WTC11 (cell line): ENCODE measurements at regions not wholly inside any gene's neighbourhood (a gene's known extent, or its start where the extent isn't known, plus 50 kb on each side); places are given as distances from the start of the nearest gene placed in this dataset.

ENCODE experiments used
- ATAC-seq: fragments of 200-7000 bp; cut with Tn5 transposase; 2 replicates; pipeline ENCODE4 v1.10.0; 2021; ENCODE audit warnings: mild to moderate bottlenecking, moderate library complexity
- CTCF ChIA-PET: fragments of 300-600 bp; sonication (Branson Sonifier 250); formaldehyde crosslinking; loops from one replicate; lab custom pipeline; 2021; ENCODE audit warnings: antibody characterized with exemption; lab: Charles Lee
- POLR2A ChIA-PET: fragments of 350-600 bp; sonication (Branson Sonifier 250); formaldehyde crosslinking; loops from one replicate; lab custom pipeline; 2021; ENCODE audit warnings: antibody characterized with exemption; lab: Charles Lee
- DNase-seq: peaks from one replicate; pipeline ENCODE4 v3.0.0; 2021; ENCODE audit warnings: low spot score
- H3K27ac Mint-ChIP-seq: 2 replicates; pipeline ENCODE4 v1.8.0; 2021; ENCODE audit warnings: mixed read lengths
- H3K27me3 Mint-ChIP-seq: 2 replicates; pipeline ENCODE4 v1.8.0; 2021; ENCODE audit warnings: low read depth, mild to moderate bottlenecking, moderate library complexity, mixed read lengths
- H3K36me3 Mint-ChIP-seq: 2 replicates; pipeline ENCODE4 v1.8.0; 2021; ENCODE audit warnings: mixed read lengths
- H3K4me1 Mint-ChIP-seq: 2 replicates; pipeline ENCODE4 v1.8.0; 2022; ENCODE audit warnings: mixed read lengths
- H3K4me3 Mint-ChIP-seq: 2 replicates; pipeline ENCODE4 v1.8.0; 2021; ENCODE audit warnings: mild to moderate bottlenecking, moderate library complexity, mixed read lengths
- H3K9me3 Mint-ChIP-seq: 2 replicates; pipeline ENCODE4 v1.8.0; 2021; ENCODE audit warnings: mixed read lengths
- ELF4 ChIP-seq: sonication (generic); formaldehyde crosslinking; IDR thresholded peaks from 2 replicates; pipeline ENCODE4 v1.8.1; 2022; ENCODE audit warnings: low read depth, mild to moderate bottlenecking, moderate library complexity, missing genetic modification reagents
- ESRRA ChIP-seq: sonication (generic); formaldehyde crosslinking; IDR thresholded peaks from 2 replicates; pipeline ENCODE4 v1.8.1; 2022; ENCODE audit warnings: mild to moderate bottlenecking, missing genetic modification reagents, borderline replicate concordance
- JAZF1 ChIP-seq: fragments of 250-450 bp; sonication (Bioruptor Pico); IDR thresholded peaks from 2 replicates; pipeline ENCODE4 v1.9.0; 2021; ENCODE audit warnings: moderate library complexity, mild to moderate bottlenecking, inconsistent platforms
- MXD4 ChIP-seq: fragments of 250-450 bp; sonication (Bioruptor Pico); IDR thresholded peaks from 2 replicates; pipeline ENCODE4 v1.8.0; 2021; ENCODE audit warnings: mild to moderate bottlenecking, moderate library complexity, borderline replicate concordance
- MYBL2 ChIP-seq: sonication (generic); formaldehyde crosslinking; IDR thresholded peaks from 2 replicates; pipeline ENCODE4 v1.8.1; 2023; ENCODE audit warnings: mild to moderate bottlenecking, moderate library complexity, missing genetic modification reagents
- NFYB ChIP-seq: sonication (generic); formaldehyde crosslinking; conservative IDR thresholded peaks from 2 replicates; pipeline ENCODE4 v1.8.0; 2022; ENCODE audit warnings: low read depth, missing genetic modification reagents
- NR2C2 ChIP-seq: sonication (generic); formaldehyde crosslinking; IDR thresholded peaks from 2 replicates; pipeline ENCODE4 v1.8.0; 2022; ENCODE audit warnings: mild to moderate bottlenecking, missing genetic modification reagents
- OVOL2 ChIP-seq: fragments of 250-450 bp; sonication (Bioruptor Pico); IDR thresholded peaks from 2 replicates; pipeline ENCODE4 v1.9.0; 2021; ENCODE audit warnings: mild to moderate bottlenecking, borderline replicate concordance
- PRRX2 ChIP-seq: fragments of 250-450 bp; sonication (Bioruptor Pico); IDR thresholded peaks from 2 replicates; pipeline ENCODE4 v1.8.0; 2021; ENCODE audit warnings: mild to moderate bottlenecking
- RELA ChIP-seq: sonication (generic); formaldehyde crosslinking; IDR thresholded peaks from 2 replicates; pipeline ENCODE4 v1.8.1; 2022; ENCODE audit warnings: missing genetic modification reagents, mild to moderate bottlenecking, borderline replicate concordance
- SMAD4 ChIP-seq: sonication (generic); formaldehyde crosslinking; IDR thresholded peaks from 2 replicates; pipeline ENCODE4 v1.8.0; 2022; ENCODE audit warnings: mild to moderate bottlenecking, missing genetic modification reagents
- TCF7 ChIP-seq: sonication (generic); formaldehyde crosslinking; IDR thresholded peaks from 2 replicates; pipeline ENCODE4 v1.8.0; 2022; ENCODE audit warnings: mild to moderate bottlenecking, low read depth, missing genetic modification reagents, moderate library complexity
- TEAD1 ChIP-seq: sonication (generic); formaldehyde crosslinking; IDR thresholded peaks from 2 replicates; pipeline ENCODE4 v1.8.0; 2022; ENCODE audit warnings: mild to moderate bottlenecking, missing genetic modification reagents
- TP53 ChIP-seq: sonication (generic); formaldehyde crosslinking; IDR thresholded peaks from 2 replicates; pipeline ENCODE4 v1.8.1; 2023; ENCODE audit warnings: mild to moderate bottlenecking, missing genetic modification reagents
- ZNF232 ChIP-seq: sonication (generic); formaldehyde crosslinking; IDR thresholded peaks from 2 replicates; pipeline ENCODE4 v1.8.0; 2022; ENCODE audit warnings: mild to moderate bottlenecking, missing genetic modification reagents
- ZNF263 ChIP-seq: sonication (generic); formaldehyde crosslinking; IDR thresholded peaks from 2 replicates; pipeline ENCODE4 v1.8.1; 2022; ENCODE audit warnings: low read depth, mild to moderate bottlenecking, moderate library complexity, missing genetic modification reagents
- ZNF396 ChIP-seq: fragments of 250-450 bp; sonication (Bioruptor Pico); IDR thresholded peaks from 2 replicates; pipeline ENCODE4 v1.8.0; 2021; ENCODE audit warnings: mild to moderate bottlenecking, moderate library complexity, borderline replicate concordance
- ZNF416 ChIP-seq: fragments of 250-450 bp; sonication (Bioruptor Pico); IDR thresholded peaks from 2 replicates; pipeline ENCODE4 v1.9.0; 2021; ENCODE audit warnings: mild to moderate bottlenecking, inconsistent platforms
- ZNF671 ChIP-seq: fragments of 250-450 bp; sonication (Bioruptor Pico); IDR thresholded peaks from 2 replicates; pipeline ENCODE4 v1.8.0; 2021; ENCODE audit warnings: mild to moderate bottlenecking
- TF ChIP-seq, protein P1 (sequence below): sonication (generic); formaldehyde crosslinking; IDR thresholded peaks from 2 replicates; pipeline ENCODE4 v1.8.1; 2023; ENCODE audit warnings: mild to moderate bottlenecking, missing genetic modification reagents, moderate library complexity
- TF ChIP-seq, protein P2 (sequence below): fragments of 250-450 bp; sonication (Bioruptor Pico); IDR thresholded peaks from 2 replicates; pipeline ENCODE4 v2.1.2; 2022; ENCODE audit warnings: mild to moderate bottlenecking, moderate library complexity
- TF ChIP-seq, protein P3 (sequence below): fragments of 250-450 bp; sonication (Bioruptor Pico); IDR thresholded peaks from 2 replicates; pipeline ENCODE4 v1.9.0; 2021; ENCODE audit warnings: mild to moderate bottlenecking, borderline replicate concordance
- TF ChIP-seq, protein P4 (sequence below): sonication (generic); formaldehyde crosslinking; conservative IDR thresholded peaks from 2 replicates; pipeline ENCODE4 v1.8.1; 2022; ENCODE audit warnings: mild to moderate bottlenecking, missing genetic modification reagents
- TF ChIP-seq, protein P5 (sequence below): fragments of 250-450 bp; sonication (Bioruptor Pico); IDR thresholded peaks from 2 replicates; pipeline ENCODE4 v1.9.0; 2021; ENCODE audit warnings: moderate library complexity, mild to moderate bottlenecking, inconsistent platforms, borderline replicate concordance
- TF ChIP-seq, protein P6 (sequence below): sonication (generic); formaldehyde crosslinking; IDR thresholded peaks from 2 replicates; pipeline ENCODE4 v1.8.0; 2023; ENCODE audit warnings: missing genetic modification reagents
- TF ChIP-seq, protein P7 (sequence below): sonication (generic); formaldehyde crosslinking; IDR thresholded peaks from 2 replicates; pipeline ENCODE4 v1.8.0; 2023; ENCODE audit warnings: mild to moderate bottlenecking, missing genetic modification reagents

DNA sequence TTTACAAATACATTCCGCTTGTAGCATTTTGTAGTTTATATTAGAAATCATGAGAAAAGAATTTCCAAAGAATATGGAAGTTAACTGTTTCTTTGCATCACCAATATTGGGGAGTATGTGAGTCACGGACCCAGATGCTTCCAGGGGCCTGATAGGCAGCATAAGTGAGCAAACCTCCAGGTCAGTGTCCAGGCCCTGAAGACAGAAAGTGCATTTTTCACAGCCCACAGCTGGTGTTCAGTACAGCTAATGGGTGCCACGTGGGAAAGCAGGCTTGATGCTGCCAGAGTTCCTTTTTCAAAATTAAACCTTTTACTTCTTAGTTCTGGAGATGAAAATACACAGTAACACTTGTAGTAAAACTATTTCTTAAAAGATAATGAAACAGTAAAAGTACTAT, 454.4 kb upstream of the ACTBL2 start:
- Mint-ChIP-seq H3K36me3 (peaks cover 4% of the 10 kb centered on the region; the same call in 1 of the 2 replicates), H3K27ac (no peak overlapping the region), H3K9me3 (peaks cover 6% of the 10 kb centered on the region), H3K4me1 (no peaks in the 10 kb centered on the region), H3K27me3 (no peaks in the 10 kb centered on the region), H3K4me3 (no peak overlapping the region)
- no peak for ATAC-seq
- ChIA-PET POLR2A (no interaction called here), CTCF (no interaction called here)
- TF ChIP-seq, protein P1, sequence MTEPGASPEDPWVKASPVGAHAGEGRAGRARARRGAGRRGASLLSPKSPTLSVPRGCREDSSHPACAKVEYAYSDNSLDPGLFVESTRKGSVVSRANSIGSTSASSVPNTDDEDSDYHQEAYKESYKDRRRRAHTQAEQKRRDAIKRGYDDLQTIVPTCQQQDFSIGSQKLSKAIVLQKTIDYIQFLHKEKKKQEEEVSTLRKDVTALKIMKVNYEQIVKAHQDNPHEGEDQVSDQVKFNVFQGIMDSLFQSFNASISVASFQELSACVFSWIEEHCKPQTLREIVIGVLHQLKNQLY (CRISPR knock-in tag): no peak
- no peak for TF ChIP-seq NFYB (CRISPR knock-in tag)
- no peak for TF ChIP-seq MYBL2
- TF ChIP-seq NR2C2 (CRISPR knock-in tag): no peak
- no peak for TF ChIP-seq RELA
- TF ChIP-seq, protein P2, sequence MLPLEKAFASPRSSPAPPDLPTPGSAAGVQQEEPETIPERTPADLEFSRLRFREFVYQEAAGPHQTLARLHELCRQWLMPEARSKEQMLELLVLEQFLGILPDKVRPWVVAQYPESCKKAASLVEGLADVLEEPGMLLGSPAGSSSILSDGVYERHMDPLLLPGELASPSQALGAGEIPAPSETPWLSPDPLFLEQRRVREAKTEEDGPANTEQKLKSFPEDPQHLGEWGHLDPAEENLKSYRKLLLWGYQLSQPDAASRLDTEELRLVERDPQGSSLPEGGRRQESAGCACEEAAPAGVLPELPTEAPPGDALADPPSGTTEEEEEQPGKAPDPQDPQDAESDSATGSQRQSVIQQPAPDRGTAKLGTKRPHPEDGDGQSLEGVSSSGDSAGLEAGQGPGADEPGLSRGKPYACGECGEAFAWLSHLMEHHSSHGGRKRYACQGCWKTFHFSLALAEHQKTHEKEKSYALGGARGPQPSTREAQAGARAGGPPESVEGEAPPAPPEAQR (CRISPR knock-in tag): no peak
- TF ChIP-seq TEAD1 (CRISPR knock-in tag): no peak
- no peak for TF ChIP-seq TP53 (CRISPR knock-in tag)
- TF ChIP-seq OVOL2 (CRISPR knock-in tag): no peak
- no peak for TF ChIP-seq ZNF416 (CRISPR knock-in tag)
- no peak for TF ChIP-seq ELF4 (CRISPR knock-in tag)
- no peak for TF ChIP-seq ZNF263 (CRISPR knock-in tag)
- TF ChIP-seq PRRX2 (CRISPR knock-in tag): no peak
- TF ChIP-seq, protein P3, sequence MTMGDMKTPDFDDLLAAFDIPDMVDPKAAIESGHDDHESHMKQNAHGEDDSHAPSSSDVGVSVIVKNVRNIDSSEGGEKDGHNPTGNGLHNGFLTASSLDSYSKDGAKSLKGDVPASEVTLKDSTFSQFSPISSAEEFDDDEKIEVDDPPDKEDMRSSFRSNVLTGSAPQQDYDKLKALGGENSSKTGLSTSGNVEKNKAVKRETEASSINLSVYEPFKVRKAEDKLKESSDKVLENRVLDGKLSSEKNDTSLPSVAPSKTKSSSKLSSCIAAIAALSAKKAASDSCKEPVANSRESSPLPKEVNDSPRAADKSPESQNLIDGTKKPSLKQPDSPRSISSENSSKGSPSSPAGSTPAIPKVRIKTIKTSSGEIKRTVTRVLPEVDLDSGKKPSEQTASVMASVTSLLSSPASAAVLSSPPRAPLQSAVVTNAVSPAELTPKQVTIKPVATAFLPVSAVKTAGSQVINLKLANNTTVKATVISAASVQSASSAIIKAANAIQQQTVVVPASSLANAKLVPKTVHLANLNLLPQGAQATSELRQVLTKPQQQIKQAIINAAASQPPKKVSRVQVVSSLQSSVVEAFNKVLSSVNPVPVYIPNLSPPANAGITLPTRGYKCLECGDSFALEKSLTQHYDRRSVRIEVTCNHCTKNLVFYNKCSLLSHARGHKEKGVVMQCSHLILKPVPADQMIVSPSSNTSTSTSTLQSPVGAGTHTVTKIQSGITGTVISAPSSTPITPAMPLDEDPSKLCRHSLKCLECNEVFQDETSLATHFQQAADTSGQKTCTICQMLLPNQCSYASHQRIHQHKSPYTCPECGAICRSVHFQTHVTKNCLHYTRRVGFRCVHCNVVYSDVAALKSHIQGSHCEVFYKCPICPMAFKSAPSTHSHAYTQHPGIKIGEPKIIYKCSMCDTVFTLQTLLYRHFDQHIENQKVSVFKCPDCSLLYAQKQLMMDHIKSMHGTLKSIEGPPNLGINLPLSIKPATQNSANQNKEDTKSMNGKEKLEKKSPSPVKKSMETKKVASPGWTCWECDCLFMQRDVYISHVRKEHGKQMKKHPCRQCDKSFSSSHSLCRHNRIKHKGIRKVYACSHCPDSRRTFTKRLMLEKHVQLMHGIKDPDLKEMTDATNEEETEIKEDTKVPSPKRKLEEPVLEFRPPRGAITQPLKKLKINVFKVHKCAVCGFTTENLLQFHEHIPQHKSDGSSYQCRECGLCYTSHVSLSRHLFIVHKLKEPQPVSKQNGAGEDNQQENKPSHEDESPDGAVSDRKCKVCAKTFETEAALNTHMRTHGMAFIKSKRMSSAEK (CRISPR knock-in tag): no peak
- TF ChIP-seq, protein P4, sequence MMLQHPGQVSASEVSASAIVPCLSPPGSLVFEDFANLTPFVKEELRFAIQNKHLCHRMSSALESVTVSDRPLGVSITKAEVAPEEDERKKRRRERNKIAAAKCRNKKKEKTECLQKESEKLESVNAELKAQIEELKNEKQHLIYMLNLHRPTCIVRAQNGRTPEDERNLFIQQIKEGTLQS: no peak
- no peak for DNase-seq

DNA sequence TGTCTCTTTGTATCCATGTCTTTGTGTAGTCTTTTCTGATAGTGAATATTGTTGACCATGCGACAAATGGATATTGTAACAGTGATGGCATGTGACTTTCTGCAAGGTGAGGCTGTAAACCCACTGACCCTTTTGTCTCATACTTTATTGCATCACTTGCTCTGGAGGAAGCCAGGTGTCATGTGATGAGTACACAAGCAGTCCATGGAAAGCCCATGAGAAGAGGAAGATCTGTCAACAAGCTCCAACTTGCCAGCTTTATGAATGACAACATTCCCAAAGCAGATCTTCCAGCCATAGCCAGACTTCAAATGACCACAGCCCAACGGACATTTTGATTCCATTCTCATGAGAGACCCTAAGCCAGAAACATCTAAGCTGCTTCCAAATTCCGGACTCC, 450.1 kb upstream of the ACTBL2 start:
- Mint-ChIP-seq H3K4me3 (no peak overlapping the region), H3K9me3 (peaks cover 7% of the 10 kb centered on the region), H3K27ac (no peak overlapping the region), H3K36me3 (peaks cover 7% of the 10 kb centered on the region), H3K27me3 (no peaks in the 10 kb centered on the region), H3K4me1 (no peaks in the 10 kb centered on the region)
- no peak for ATAC-seq
- CTCF ChIA-PET: no interaction called here
- POLR2A ChIA-PET: no interaction called here
- no peak for DNase-seq
- no peak for TF ChIP-seq ZNF232 (CRISPR knock-in tag)
- TF ChIP-seq, protein P5, sequence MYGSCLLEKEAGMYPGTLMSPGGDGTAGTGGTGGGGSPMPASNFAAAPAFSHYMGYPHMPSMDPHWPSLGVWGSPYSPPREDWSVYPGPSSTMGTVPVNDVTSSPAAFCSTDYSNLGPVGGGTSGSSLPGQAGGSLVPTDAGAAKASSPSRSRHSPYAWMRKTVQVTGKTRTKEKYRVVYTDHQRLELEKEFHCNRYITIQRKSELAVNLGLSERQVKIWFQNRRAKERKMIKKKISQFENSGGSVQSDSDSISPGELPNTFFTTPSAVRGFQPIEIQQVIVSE: no peak
- no peak for TF ChIP-seq MXD4 (CRISPR knock-in tag)
- no peak for TF ChIP-seq JAZF1 (CRISPR knock-in tag)
- TF ChIP-seq TEAD1 (CRISPR knock-in tag): no peak
- TF ChIP-seq, protein P6, sequence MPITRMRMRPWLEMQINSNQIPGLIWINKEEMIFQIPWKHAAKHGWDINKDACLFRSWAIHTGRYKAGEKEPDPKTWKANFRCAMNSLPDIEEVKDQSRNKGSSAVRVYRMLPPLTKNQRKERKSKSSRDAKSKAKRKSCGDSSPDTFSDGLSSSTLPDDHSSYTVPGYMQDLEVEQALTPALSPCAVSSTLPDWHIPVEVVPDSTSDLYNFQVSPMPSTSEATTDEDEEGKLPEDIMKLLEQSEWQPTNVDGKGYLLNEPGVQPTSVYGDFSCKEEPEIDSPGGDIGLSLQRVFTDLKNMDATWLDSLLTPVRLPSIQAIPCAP (CRISPR knock-in tag): no peak
- TF ChIP-seq, protein P1 (CRISPR knock-in tag): no peak
- TF ChIP-seq ESRRA (CRISPR knock-in tag): no peak
- TF ChIP-seq ZNF396 (CRISPR knock-in tag): no peak
- no peak for TF ChIP-seq TCF7
- no peak for TF ChIP-seq ZNF671 (CRISPR knock-in tag)
- TF ChIP-seq SMAD4 (CRISPR knock-in tag): no peak
- TF ChIP-seq, protein P7, sequence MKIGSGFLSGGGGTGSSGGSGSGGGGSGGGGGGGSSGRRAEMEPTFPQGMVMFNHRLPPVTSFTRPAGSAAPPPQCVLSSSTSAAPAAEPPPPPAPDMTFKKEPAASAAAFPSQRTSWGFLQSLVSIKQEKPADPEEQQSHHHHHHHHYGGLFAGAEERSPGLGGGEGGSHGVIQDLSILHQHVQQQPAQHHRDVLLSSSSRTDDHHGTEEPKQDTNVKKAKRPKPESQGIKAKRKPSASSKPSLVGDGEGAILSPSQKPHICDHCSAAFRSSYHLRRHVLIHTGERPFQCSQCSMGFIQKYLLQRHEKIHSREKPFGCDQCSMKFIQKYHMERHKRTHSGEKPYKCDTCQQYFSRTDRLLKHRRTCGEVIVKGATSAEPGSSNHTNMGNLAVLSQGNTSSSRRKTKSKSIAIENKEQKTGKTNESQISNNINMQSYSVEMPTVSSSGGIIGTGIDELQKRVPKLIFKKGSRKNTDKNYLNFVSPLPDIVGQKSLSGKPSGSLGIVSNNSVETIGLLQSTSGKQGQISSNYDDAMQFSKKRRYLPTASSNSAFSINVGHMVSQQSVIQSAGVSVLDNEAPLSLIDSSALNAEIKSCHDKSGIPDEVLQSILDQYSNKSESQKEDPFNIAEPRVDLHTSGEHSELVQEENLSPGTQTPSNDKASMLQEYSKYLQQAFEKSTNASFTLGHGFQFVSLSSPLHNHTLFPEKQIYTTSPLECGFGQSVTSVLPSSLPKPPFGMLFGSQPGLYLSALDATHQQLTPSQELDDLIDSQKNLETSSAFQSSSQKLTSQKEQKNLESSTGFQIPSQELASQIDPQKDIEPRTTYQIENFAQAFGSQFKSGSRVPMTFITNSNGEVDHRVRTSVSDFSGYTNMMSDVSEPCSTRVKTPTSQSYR (CRISPR knock-in tag): no peak
- TF ChIP-seq ZNF263 (CRISPR knock-in tag): no peak
- no peak for TF ChIP-seq ELF4 (CRISPR knock-in tag)
